NCI-H1092 treated with DMSO at 0.1 percent for 48 hours (cell line): ENCODE measurements at regions not wholly inside any gene's neighbourhood (a gene's known extent, or its start where the extent isn't known, plus 50 kb on each side); places are given as distances from the start of the nearest gene placed in this dataset.
A peak's percentile ranks its signal among the peaks of the same experiment; 100 is the strongest.
"Not testable (repeated sequence)": the region's sequence is repeated elsewhere in the genome, so short reads cannot be mapped to it uniquely, and the experiment has no call there.

Experiments used
- DNase-seq: peaks from one replicate; lab custom pipeline; 2025; lab: John Stamatoyannopoulos, UW

DNA sequence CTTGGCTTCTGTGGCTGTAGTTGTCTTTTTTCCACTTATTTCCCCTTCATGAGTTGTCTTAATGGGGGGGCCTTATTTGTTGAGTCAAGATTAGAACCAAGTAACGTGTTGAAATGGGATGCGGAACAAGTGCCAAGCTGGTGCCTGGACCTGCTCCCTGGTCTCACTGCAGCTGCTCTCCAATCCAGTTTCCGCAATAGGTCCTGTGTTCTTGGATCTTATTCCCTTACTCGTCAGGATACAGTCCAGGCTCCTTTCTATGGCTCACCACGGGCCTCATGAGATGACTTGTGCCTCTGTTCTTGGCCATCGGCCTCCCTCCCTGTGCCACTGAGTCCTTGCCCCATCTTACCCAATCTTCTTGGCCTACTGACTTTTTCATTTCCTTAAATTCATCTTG is 159.6 kb upstream of the CADM1 start:
- no peak for DNase-seq

- no peak for DNase-seq
Observed at GRCh38 chr11:115660030-115660805, 156.0 kb upstream of the CADM1 start.

DNA sequence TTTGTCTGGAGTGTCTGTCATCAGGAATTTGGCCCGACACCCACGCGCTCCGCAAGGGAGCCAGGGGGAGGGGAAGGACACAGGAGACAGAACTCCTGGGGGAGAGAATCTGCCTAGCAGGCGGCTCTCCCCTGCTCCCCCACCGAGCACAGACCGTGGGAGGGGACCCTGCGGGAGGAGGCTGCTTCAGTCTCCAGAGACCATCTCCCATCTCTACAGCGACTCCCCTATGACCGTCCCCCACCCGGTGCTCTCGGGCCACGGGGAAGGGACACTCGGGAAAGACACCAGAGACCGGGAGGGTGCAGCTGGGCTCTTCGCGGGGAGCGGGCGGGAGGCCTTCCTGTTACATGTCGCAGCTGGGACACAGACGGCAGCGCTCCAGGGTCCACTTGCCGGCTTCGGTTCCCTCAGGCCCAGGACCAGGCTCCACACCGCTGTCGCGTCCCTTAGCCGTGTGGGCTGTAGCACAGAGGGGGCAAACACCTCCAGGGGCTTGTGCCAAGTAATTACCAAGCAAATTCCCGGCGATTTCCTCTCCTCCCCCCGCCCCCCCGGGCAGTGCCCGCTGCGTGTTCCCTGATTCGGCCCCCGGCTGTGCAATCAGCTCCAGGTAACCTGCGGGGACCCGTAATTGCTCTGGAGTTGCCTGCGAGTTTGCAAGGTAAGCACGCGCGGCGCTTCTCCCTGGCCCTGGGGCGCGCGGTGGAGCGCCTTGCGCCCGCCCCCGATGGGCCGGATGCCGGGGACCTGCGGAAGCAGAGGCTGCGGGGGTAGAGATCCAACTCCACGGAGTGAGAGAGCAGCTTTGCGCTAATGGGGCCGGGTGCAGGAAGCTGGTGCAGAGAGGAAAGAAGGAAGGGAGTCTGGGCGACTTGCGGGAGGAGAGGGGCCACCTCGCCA is 155.1 kb upstream of the CADM1 start:
- DNase-seq, result peak; percentile 44

- DNase-seq, result no peak
Observed at GRCh38 chr11:115657586-115657985, 153.4 kb upstream of the CADM1 start.

GRCh38 chr11:115656669-115657068 is 152.5 kb upstream of the CADM1 start:
- no peak for DNase-seq

- DNase-seq, result no peak
Observed at GRCh38 chr11:115656041-115656440, 151.8 kb upstream of the CADM1 start.

DNA sequence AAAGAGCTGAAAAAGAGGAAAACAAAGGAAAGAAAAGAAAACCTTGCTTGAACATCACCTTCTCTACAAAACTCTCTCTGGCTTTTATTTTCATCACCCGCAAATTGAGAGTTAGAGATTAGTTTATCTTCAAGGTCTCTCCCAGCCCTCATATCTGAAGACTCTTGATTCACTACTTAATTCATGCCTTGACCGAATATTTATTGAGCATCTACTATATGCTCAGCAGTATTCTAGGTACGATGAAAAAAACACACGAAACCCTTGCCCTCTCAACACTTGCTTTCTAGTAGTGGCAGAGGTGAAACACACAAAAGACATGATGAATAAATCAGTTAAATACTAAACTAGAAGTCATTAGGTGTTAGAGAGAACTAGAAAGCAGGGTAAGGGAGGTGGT is 150.6 kb upstream of the CADM1 start:
- no peak for DNase-seq

GRCh38 chr11:115653926-115654325 is 149.7 kb upstream of the CADM1 start:
- DNase-seq, result no peak

DNA sequence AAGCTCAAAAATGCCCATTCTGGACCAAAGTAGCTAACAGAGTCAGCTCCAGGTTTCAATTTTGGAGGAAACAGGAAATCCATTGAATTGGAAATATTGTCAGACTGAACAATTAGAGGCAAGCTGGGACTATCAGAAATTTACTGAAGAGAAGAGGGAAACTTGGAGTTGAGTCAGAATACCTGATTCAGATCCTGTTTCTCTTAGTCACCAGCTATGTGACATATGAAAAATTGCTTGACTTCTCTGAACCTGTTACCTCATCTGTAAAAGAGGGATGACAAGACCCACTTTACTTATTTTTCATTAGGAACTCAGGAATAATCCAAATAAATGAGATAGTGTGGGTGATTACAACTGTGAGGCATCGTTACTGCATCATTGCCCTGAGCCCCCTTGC is 148.9 kb upstream of the CADM1 start:
- DNase-seq, result no peak

- DNase-seq, result no peak
Observed at GRCh38 chr11:115652496-115652895, 148.3 kb upstream of the CADM1 start.

DNA sequence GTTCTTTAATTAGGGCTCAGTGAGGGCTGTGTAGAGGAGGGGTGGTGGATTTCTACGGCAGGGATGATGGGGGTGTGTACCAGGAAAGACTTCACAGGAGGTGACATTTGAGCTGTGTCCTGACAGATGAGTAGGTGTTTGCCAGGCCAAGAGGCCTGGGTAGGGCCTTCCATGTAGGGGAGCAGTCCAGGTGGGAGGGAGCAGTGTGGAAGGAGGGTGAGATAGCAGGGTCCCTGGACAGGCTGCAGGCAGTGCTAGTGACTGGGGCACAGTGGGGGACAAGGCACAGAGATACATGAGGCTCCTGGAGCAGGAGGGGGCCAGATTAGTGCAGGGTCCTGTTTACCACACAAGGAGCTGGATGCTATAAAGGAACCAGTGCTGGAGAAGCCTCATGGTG is 147.9 kb upstream of the CADM1 start:
- DNase-seq, result no peak

- DNase-seq, result no peak
Observed at GRCh38 chr11:115649461-115649860, 145.2 kb upstream of the CADM1 start.

- no peak for DNase-seq
Observed at GRCh38 chr11:115645631-115646317, 141.6 kb upstream of the CADM1 start.

DNA sequence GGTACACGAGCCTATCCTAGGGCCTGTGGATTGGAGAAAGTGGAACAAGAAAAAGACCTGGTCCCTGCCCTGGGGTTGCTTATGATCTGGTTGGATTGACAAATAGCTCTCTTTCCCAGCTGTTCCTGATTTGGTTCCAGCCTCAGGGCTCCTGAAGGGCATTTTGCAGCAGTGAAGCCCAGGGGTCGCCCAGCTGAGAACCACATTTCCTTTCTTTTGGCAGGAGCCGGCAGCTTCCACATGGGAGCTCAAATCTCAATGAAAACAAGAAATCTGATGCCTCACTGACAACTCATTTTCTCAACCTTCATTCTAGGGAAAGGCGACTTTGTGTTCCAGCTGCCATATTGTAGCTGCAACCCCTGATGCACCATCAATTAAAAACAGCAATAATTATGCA is 140.6 kb upstream of the CADM1 start:
- no peak for DNase-seq

GRCh38 chr11:115643549-115644270 is 139.5 kb upstream of the CADM1 start:
- DNase-seq, result no peak

DNA sequence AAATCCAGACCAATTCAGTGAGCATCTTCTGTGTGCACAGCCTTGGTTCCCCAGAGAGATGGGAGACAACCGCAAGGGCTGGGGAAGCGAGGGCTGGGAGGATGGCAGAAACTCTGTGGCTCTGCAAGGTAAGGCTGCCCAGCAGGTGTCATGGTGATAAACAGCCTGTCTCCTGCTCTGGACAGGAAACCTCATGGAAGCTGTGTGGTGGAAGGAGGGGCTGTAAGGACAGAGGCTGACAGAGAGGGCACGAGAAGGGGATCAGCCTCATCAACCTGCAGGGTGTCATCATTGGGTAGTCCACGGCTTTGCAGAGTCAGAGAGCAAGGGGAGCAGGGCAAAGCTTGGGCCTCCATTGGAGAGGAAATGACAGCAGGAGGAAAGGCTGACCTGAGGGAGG is 138.4 kb upstream of the CADM1 start:
- DNase-seq, result no peak

DNA sequence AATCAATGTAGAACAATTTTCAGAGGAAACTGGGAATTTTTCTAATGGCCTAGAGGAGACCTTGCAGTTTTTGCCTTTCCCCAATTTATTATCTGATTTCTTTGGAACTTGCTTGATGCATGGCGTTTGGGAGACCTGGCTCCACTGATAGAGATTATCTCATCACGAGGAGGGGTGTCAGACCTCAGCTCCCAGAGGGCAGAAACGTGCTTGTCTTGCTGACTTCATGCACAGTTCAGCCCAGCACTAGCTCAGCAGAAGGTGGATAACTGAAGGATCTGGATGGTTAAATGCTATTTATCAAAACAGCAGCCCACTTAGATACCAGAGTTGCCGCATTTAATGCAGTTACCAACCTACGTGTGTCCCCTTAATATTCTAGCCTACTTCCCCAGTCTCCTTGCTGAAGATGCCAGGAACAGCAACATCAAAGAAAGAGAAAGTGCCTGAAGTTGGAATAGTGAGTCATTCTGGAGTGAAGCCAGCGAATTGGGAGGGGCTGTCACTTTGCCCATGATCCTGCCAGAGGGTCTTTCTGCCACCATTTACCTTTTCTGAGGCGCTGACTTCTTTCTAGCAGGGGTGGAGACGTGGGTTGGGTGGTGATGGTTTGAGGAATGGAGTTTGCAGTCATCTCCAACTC is 133.5 kb upstream of the CADM1 start:
- DNase-seq, result no peak

DNA sequence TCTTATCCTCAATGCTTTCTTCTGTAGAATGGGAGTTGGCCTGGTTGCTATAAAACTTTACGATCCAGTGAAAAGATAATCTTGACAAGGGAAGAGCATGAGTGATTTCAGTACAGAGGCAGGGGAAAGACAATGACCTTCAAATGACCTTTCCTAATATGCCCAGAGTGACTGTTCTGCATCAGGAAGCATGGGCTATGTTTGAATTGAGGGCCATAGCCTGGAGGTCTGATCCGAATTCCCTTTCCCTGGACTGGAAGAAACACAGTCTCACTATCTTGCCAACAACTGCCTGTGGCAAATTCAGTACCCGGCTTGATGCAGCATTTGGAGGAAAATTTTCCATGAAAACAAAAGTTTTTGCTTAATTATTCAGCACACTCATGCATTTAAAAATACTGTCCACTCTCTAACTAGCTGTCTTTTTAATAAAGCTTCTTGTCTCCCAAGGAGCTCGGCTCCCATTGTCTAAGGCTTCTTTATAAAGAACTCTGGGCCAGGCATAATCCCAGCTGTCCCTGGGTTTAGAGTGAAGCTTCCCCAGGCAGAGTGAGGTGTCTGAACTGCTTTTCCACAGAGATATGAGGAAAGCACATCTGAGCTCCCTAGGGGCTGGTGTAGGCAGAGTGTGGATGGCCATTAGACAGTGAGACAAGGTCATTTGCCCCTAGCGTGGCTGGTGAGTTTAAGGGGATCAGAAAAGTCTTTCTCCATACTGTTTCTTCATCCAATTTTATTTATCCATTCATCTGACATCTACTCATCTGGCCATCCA is 132.7 kb upstream of the CADM1 start:
- no peak for DNase-seq

GRCh38 chr11:115633977-115634376 is 129.8 kb upstream of the CADM1 start:
- not testable (repeated sequence) for DNase-seq

- no peak for DNase-seq
Observed at GRCh38 chr11:115632061-115632460, 127.8 kb upstream of the CADM1 start.

DNA sequence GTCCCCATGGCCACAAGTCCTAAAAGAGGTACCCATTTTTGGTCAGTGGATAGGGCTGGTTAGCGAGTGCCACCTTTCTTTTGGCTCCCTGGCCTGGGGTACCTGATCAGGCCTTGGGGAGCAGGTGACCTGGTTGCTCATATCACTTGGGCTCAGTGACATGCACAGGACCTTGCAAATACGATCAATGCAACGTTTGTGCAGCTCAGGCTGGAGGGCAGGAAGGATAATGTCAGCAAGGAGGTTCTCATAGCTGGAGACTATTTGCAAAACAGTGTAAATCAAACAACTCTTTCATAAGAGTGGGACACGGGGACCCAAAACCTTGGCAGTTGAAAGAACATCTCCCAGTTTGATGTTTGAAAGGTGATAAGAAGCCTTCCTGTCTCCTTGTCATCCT is 127.4 kb upstream of the CADM1 start:
- DNase-seq, result no peak
